NOMO-1 treated with dmso at 0.1 percent for 144 hours (cell line): ENCODE measurements at regions not wholly inside any gene's neighbourhood (a gene's known extent, or its start where the extent isn't known, plus 50 kb on each side); places are given as distances from the start of the nearest gene placed in this dataset.

Experiments
- DNase-seq: peaks from one replicate; lab custom pipeline; 2025; ENCODE audit not compliant: unreplicated experiment; lab: John Stamatoyannopoulos, UW

DNA sequence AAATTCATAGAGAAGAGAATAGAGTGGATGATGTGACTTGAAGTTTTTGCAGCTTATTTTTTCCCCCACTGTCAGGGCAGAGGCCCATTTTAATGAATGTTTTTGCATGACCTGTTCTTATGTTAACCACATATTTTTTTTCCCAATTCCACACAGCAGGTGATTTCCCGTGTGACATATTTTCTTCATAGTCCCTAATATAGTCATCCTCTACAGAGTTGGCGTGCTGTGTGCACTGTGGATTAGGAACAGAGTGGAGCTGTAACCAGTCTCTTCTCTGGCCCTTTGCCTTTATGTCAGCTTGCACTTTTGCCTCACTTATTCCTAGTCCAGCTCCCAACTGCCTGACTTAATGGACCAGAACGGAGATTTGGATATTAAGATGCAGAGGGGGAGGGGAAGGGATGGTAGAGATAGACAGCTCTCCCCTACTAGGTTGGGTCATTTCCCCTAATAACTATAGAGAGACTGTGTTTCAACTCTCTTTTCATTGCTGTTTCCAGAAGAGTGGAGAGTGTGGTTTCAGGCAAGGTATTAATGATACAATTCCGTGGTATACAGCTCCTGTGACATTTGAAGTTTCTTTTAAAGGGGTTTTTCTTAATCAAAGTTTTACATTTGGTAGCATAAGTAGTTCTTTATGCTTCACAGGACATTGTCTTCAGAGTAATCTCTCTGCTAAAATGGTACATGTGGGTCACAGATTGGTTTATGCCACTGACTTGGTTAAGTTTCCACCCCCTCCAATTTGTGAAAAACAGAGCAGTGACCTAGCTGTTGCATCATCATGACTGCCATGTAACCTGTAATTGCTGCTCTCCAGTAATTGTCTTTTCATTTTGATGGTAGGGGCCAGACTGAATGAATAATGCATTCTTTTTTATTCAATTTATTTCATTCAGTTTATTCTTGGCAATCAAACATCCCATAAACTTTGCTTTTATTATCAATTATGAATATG, 161.3 kb downstream of the HAUS1 start:
- no peak for DNase-seq

DNA sequence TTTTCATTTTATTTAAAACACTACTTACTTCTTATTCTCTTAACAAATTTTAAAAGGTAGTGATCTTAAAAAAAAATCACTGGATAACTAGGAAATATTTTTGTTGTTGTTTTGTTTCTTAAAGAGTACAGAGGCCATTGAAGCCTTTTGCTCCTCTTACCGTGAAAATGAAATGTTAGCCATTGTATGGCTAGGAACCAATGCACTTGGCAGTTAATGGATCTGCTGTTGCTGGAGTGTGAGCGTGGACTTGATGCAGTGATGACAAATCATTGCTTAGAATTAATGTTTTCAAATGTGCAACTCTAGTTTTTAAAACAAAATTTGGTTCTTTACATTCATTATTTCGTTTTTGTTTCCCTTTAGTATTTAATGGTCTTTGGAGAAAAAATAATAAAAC, 162.3 kb downstream of the HAUS1 start:
- no peak for DNase-seq

DNA sequence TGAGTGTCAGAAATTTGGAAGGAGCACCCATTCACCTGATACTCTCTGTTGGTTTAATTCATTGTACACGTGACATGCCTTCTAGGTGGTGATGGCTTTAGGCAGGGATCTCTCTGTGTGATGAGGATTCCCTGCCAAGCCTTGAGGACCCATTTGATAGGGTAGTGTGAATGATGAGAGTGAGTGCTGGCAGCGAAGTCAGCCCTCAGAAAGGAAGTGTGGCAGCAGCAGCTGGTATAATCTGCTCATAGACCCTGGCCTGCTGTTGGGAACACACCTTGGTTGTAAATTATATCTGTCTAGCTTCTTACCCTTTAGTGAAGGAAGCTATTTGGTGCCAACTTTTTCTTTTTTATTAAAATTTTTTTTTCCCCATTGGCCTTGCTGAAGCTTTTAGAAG, 164.5 kb downstream of the HAUS1 start:
- no peak for DNase-seq

- DNase-seq = no peak
These were observed 165.1 kb downstream of the HAUS1 start for GRCh38 chr18:46269275-46269674.

DNA sequence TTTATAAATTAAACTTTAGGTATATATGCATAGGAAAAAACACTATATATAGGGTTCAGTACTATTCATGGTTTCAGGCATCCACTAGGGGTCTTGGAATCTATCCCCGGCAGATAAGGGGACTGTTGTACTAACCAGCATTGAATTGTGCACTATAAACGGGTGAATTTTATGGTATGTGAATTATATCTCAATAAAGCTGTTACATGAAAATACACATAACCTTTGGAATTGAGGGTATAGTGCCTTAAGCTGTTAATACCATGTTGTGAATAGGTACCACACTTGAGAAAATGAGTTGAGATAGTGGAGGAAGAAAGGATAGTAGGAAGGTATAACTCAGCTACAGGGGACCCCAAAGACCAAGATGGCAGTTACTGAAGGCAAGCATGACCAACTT, 167.3 kb downstream of the HAUS1 start:
- DNase-seq = no peak

DNA sequence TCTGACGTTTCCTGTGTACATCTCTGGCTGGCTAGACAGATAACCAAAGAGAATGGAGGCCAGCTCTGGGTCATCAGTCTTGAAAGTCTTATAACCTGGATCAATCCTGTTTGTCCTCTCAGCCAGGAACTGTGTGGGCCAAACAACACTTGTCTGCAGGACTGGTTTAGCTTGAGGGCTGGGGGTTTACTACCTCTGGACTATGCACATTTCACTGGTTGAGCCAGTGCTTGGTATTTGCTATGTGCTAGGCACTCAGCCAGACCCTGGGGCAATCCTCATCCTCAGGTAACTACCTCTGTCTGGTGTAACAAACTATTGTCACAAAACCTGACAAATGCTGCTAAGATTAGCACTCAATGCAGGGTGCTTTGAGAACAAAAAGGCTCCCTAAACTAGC, 169.7 kb downstream of the HAUS1 start:
- no peak for DNase-seq

GRCh38 chr18:46274266-46274665, 170.1 kb downstream of the HAUS1 start:
- no peak for DNase-seq

GRCh38 chr18:46275370-46275769, 171.2 kb downstream of the HAUS1 start:
- no peak for DNase-seq

- no peak for DNase-seq
These were observed 172.6 kb downstream of the HAUS1 start for GRCh38 chr18:46276748-46277147.

- DNase-seq = no peak
These were observed 174.6 kb downstream of the HAUS1 start for GRCh38 chr18:46278481-46279465.

- DNase-seq = no peak
These were observed 175.5 kb downstream of the HAUS1 start for GRCh38 chr18:46279673-46280072.

- peak; percentile 14 for DNase-seq
These were observed 177.3 kb downstream of the HAUS1 start for GRCh38 chr18:46281185-46282176.

- DNase-seq = no peak
These were observed 178.0 kb downstream of the HAUS1 start for GRCh38 chr18:46282177-46282570.

- no peak for DNase-seq
These were observed 178.5 kb downstream of the HAUS1 start for GRCh38 chr18:46282646-46283045.

DNA sequence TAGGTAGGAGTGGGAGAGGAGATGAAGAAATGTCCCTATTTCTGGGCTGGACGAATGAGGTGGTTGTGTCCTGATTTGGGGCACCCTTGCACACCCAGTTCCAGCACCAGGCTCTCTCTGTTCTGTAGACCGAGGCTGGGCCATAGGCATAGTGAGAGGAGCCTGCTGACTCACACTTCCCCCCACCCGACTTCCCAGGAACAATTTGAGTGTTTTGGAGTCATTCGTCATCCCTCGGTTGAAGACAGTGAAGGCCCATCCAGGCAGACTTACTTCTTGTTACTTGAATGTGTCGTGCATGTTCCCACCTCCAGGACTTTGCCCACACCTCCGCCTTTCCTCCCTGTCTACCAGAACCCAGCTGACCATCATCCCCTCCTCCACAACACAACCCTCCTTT, 179.1 kb downstream of the HAUS1 start:
- no peak for DNase-seq

DNA sequence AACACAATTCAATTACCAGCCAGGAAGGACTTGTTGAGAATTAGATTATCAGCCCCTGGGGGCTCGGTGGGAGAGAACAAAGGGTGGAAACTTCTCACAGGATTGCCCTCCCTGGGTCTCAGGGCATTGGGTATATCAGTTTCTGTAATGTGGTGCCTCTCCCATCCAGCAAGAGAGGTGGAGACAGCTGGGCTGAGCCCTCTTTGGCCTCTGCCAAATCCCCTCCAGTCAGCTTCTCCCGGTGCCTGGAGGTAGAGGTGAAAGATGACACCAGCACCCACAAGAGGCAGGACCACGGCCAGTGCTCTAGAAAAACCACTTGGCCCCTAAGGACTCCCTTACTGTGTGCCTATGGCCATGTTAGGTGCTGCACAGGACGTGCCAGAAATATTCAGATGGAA, 179.7 kb downstream of the HAUS1 start:
- DNase-seq = no peak

DNA sequence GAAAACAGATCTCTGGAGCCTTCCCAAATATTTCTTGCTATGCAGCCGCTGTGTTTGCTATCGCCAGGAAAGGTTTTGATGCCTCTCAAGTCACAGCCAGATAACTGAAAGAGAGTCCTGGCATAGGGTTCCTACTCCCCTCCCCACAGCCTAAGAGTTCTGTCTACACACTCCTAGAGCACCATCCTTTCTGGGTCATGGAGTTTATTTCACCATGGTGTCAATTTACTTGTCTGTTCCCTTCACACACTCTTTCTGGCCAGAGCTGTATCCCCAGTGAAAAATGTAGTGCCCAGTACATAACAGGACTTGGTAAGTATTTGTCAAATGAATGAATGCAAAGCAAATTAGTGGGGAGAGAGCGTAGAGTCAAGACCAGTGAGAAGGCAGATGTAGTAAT, 185.3 kb downstream of the HAUS1 start:
- DNase-seq = no peak

- DNase-seq = no peak
These were observed 185.7 kb downstream of the HAUS1 start for GRCh38 chr18:46289931-46290330.

GRCh38 chr18:46290440-46291020, 186.3 kb downstream of the HAUS1 start:
- DNase-seq = no peak

- no peak for DNase-seq
These were observed 187.0 kb downstream of the HAUS1 start for GRCh38 chr18:46291149-46291548.
